OCI-LY7 (cell line): ENCODE measurements at regions not wholly inside any gene's neighbourhood (a gene's known extent, or its start where the extent isn't known, plus 50 kb on each side); places are given as distances from the start of the nearest gene placed in this dataset.

Experiments
- BruUV-seq: library from RNA; stranded (reverse); fragments of 400-500 nt; replicated peaks from 2 replicates; lab custom pipeline; 2021; lab: Mats Ljungman, UMichigan
- CTCF ChIA-PET: fragments of 300-600 bp; sonication (Branson Sonifier 250); formaldehyde crosslinking; loops from one replicate; lab custom pipeline; 2022; ENCODE audit warnings: antibody characterized with exemption; ENCODE audit not compliant: unreplicated experiment; lab: Charles Lee
- POLR2A ChIA-PET: fragments of 300-600 bp; sonication (Branson Sonifier 250); formaldehyde crosslinking; loops from one replicate; lab custom pipeline; 2022; ENCODE audit warnings: antibody characterized with exemption; lab: Charles Lee
- DNase-seq: peaks from one replicate; pipeline ENCODE4 v3.0.0-alpha.2; 2015; ENCODE audit warnings: low spot score
- H2AFZ ChIP-seq: fragments of 200-600 bp; sonication (generic), shearing (Covaris generic); 2 replicates; pipeline ENCODE4 v1.6.1; 2014; ENCODE audit warnings: mild to moderate bottlenecking, antibody characterized with exemption, low read length, moderate library complexity
- H3K27ac ChIP-seq: fragments of 200-600 bp; sonication (generic); 2 replicates; pipeline ENCODE4 v1.5.1; 2014; ENCODE audit warnings: mixed run types, low read depth, mild to moderate bottlenecking, moderate library complexity, low read length, inconsistent platforms; ENCODE audit not compliant: poor library complexity, severe bottlenecking
- H3K36me3 ChIP-seq: fragments of 200-600 bp; sonication (generic); 2 replicates; pipeline ENCODE4 v1.6.1; 2014; ENCODE audit warnings: mild to moderate bottlenecking, antibody characterized with exemption, low read length, moderate library complexity, mixed read lengths; ENCODE audit not compliant: insufficient read depth
- H3K4me1 ChIP-seq: fragments of 200-600 bp; sonication (generic); 2 replicates; pipeline ENCODE4 v1.5.1; 2014; ENCODE audit warnings: mild to moderate bottlenecking, low read length; ENCODE audit not compliant: insufficient read depth, poor library complexity, severe bottlenecking
- H3K4me2 ChIP-seq: fragments of 200-600 bp; sonication (generic); 2 replicates; pipeline ENCODE4 v1.6.1; 2014; ENCODE audit warnings: mild to moderate bottlenecking, low read length
- H3K4me3 ChIP-seq: fragments of 200-600 bp; sonication (generic); 2 replicates; pipeline ENCODE4 v1.5.1; 2014; ENCODE audit warnings: mild to moderate bottlenecking, low read depth, low read length; ENCODE audit not compliant: poor library complexity, severe bottlenecking
- H3K79me2 ChIP-seq: fragments of 200-600 bp; sonication (generic); 2 replicates; pipeline ENCODE4 v1.6.1; 2016; ENCODE audit warnings: low read depth, mild to moderate bottlenecking, low read length, moderate library complexity, mixed read lengths; ENCODE audit not compliant: insufficient read depth
- H3K9me2 ChIP-seq: fragments of 200-600 bp; sonication (generic); 2 replicates; pipeline ENCODE4 v1.6.1; 2016; ENCODE audit warnings: mild to moderate bottlenecking, low read length, mixed read lengths; ENCODE audit not compliant: insufficient read depth
- H3K9me3 ChIP-seq: fragments of 200-600 bp; sonication (generic); 2 replicates; pipeline ENCODE4 v1.6.1; 2014; ENCODE audit warnings: mild to moderate bottlenecking, mixed run types, low read length, mixed read lengths
- H4K20me1 ChIP-seq: fragments of 200-600 bp; sonication (generic); 2 replicates; pipeline ENCODE4 v1.6.1; 2014; ENCODE audit warnings: mild to moderate bottlenecking, antibody characterized with exemption, low read length, moderate library complexity, mixed read lengths; ENCODE audit not compliant: insufficient read depth
- EZH2phosphoT487 ChIP-seq: fragments of 200-600 bp; sonication (generic); IDR thresholded peaks from 2 replicates; pipeline ENCODE4 v1.6.1; 2018; ENCODE audit warnings: low read depth, borderline replicate concordance, mild to moderate bottlenecking, mixed run types, antibody characterized with exemption, low read length, moderate library complexity, mixed read lengths
- intact Hi-C: fragments of 100-400 bp; cut with micrococcal nuclease; formaldehyde crosslinking; loops from one replicate; pipeline ENCODE4 v1.10.0; 2022; ENCODE audit not compliant: unreplicated experiment
- TF ChIP-seq, protein P1 (sequence below): fragments of 200-600 bp; sonication (generic); conservative IDR thresholded peaks from 2 replicates; pipeline ENCODE4 v1.5.1; 2014; ENCODE audit warnings: mild to moderate bottlenecking, antibody characterized with exemption, low read length, moderate library complexity, mixed read lengths

DNA sequence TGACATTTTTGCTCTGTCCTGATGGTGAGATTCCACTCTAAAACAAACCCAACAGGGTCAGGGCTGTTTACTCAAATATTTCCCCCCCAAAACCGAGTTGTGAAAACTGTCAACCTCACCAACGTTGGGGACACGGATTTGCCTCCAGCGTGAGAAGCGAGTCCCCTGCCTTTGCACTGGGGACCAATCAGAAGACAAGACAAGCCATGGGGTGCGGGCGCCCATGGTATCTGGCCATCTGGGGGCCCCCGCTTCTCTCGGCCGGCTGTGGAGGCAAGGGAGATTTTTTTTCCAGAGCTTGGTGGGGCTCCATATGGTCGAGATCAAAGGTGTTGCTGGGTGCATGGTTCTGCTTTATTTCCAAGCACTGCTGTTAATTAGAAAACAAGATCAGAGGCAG, 272.1 kb downstream of the BCL11B start:
- POLR2A ChIA-PET = interaction anchor here (0.7 kb wide), 1 partner anchor 822 kb away, joined by 3 read pairs; no protein-coding TSS in a partner anchor

DNA sequence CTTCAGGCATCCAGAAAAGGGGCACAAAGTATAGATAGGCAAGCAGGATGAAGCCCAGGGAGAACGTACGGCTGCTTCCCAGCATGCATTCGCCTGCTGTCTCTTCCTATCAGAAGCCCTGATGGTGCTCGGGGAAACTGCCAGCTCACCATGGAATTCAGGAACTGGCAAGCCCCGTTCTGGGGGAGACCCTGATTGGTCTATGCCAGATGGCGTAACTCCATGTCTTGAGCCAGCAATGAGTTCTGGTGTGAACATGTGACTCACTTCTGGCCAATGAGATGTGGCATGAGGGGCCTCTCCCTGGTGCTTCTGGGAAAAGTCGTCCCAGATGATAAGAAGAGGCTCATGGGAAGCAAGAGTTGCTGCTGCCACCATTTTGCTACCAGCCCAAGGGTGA, 270.8 kb downstream of the BCL11B start:
- no peaks in the 10 kb centered on the region for H4K20me1 ChIP-seq
- H3K9me2 ChIP-seq = no peaks in the 10 kb centered on the region
- H3K36me3 ChIP-seq = no peaks in the 10 kb centered on the region
- DNase-seq = no peak
- POLR2A ChIA-PET = no interaction called here
- BruUV-seq = no TSS peak
- no peaks in the 10 kb centered on the region for H3K9me3 ChIP-seq
- H3K4me1 ChIP-seq = no peaks in the 10 kb centered on the region
- no peak overlapping the region for H2AFZ ChIP-seq
- intact Hi-C loops = no loop called here
- TF ChIP-seq EZH2phosphoT487 = no peak
- TF ChIP-seq, protein P1, sequence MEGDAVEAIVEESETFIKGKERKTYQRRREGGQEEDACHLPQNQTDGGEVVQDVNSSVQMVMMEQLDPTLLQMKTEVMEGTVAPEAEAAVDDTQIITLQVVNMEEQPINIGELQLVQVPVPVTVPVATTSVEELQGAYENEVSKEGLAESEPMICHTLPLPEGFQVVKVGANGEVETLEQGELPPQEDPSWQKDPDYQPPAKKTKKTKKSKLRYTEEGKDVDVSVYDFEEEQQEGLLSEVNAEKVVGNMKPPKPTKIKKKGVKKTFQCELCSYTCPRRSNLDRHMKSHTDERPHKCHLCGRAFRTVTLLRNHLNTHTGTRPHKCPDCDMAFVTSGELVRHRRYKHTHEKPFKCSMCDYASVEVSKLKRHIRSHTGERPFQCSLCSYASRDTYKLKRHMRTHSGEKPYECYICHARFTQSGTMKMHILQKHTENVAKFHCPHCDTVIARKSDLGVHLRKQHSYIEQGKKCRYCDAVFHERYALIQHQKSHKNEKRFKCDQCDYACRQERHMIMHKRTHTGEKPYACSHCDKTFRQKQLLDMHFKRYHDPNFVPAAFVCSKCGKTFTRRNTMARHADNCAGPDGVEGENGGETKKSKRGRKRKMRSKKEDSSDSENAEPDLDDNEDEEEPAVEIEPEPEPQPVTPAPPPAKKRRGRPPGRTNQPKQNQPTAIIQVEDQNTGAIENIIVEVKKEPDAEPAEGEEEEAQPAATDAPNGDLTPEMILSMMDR = no peak
- no peak overlapping the region for H3K4me2 ChIP-seq
- H3K79me2 ChIP-seq = no peaks in the 10 kb centered on the region
- CTCF ChIA-PET = no interaction called here
- no peak overlapping the region for H3K27ac ChIP-seq
- H3K4me3 ChIP-seq = no peak overlapping the region

More for the DNA sequence above, 272.1 kb downstream of the BCL11B start:
- no peaks in the 10 kb centered on the region for H3K9me2 ChIP-seq
- TF ChIP-seq EZH2phosphoT487 = no peak
- TF ChIP-seq, protein P1 = no peak
- intact Hi-C loops = no loop called here
- CTCF ChIA-PET = no interaction called here
- H3K4me3 ChIP-seq = no peak overlapping the region
- no peaks in the 10 kb centered on the region for H3K36me3 ChIP-seq
- H3K4me2 ChIP-seq = no peak overlapping the region
- H3K79me2 ChIP-seq = no peaks in the 10 kb centered on the region
- no peak for DNase-seq
- H3K27ac ChIP-seq = no peak overlapping the region
- no peaks in the 10 kb centered on the region for H3K9me3 ChIP-seq
- no peak overlapping the region for H2AFZ ChIP-seq
- BruUV-seq = no TSS peak
- no peaks in the 10 kb centered on the region for H3K4me1 ChIP-seq
- no peaks in the 10 kb centered on the region for H4K20me1 ChIP-seq

DNA sequence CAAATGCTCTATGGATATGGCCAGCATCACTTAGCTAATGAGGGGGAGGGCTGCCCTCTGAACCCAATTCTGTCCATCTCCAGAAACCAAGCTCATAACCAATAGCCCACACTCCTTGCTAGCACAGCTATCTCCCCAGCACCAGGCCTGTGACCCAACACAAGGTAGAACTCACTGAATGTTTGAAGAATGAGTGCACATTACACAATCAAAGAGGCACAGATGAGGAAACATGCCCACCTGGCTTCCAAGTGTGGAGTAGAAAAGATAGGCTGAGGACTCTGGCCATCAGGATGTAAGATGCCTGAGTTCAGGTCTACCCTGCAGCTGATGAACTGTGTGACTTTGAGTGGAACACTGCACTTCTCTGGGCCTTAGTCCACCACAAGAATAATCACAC, 268.4 kb downstream of the BCL11B start:
- POLR2A ChIA-PET = interaction anchor here (0.6 kb wide), 1 partner anchor 266 kb away, joined by 3 read pairs; no protein-coding TSS in a partner anchor
- Histone ChIP-seq H3K27ac (no peak overlapping the region), H3K4me2 (no peak overlapping the region), H3K4me3 (no peak overlapping the region), H3K79me2 (no peaks in the 10 kb centered on the region), H2AFZ (no peak overlapping the region), H3K4me1 (no peaks in the 10 kb centered on the region), H3K36me3 (no peaks in the 10 kb centered on the region), H3K9me2 (no peaks in the 10 kb centered on the region), H4K20me1 (no peaks in the 10 kb centered on the region), H3K9me3 (no peaks in the 10 kb centered on the region)
- intact Hi-C loops = no loop called here
- TF ChIP-seq, protein P1 = no peak
- no peak for TF ChIP-seq EZH2phosphoT487
- BruUV-seq = no TSS peak
- CTCF ChIA-PET = no interaction called here
- no peak for DNase-seq
